ENCODE measurements at regions not wholly inside any gene's neighbourhood (a gene's known extent, or its start where the extent isn't known, plus 50 kb on each side); places are given as distances from the start of the nearest gene placed in this dataset.
"Not testable (repeated sequence)": the region's sequence is repeated elsewhere in the genome, so short reads cannot be mapped to it uniquely, and the experiment has no call there.

GRCh38 chr2:3114406-3115185 lies 263.0 kb downstream of the EIPR1 start:
- DNase-seq, result no peak

GRCh38 chr2:3113769-3114168 lies 263.8 kb downstream of the EIPR1 start:
- no peak for DNase-seq

DNA sequence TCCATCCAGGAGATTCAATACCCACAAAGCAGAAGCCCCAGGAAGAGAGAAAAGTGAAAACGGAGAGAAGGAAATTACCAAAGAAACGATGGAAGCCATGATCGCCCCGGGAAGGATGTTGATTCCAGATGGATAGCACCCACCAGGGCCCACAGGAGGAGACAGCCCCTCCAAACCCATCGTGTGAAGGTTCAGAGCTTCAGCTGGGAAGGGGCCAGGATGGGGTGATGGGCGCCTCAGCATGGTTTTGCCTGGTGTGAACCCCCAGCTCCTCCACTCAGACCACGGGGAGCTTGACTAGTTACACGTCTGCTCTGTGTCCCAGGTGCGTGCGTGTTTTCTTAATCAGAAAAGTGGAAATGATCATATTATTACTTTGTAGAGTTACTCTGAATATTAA lies 264.5 kb downstream of the EIPR1 start:
- no peak for DNase-seq

GRCh38 chr2:3112553-3112952 lies 265.1 kb downstream of the EIPR1 start:
- DNase-seq, result no peak

GRCh38 chr2:3112131-3112530 lies 265.5 kb downstream of the EIPR1 start:
- DNase-seq, result no peak

DNA sequence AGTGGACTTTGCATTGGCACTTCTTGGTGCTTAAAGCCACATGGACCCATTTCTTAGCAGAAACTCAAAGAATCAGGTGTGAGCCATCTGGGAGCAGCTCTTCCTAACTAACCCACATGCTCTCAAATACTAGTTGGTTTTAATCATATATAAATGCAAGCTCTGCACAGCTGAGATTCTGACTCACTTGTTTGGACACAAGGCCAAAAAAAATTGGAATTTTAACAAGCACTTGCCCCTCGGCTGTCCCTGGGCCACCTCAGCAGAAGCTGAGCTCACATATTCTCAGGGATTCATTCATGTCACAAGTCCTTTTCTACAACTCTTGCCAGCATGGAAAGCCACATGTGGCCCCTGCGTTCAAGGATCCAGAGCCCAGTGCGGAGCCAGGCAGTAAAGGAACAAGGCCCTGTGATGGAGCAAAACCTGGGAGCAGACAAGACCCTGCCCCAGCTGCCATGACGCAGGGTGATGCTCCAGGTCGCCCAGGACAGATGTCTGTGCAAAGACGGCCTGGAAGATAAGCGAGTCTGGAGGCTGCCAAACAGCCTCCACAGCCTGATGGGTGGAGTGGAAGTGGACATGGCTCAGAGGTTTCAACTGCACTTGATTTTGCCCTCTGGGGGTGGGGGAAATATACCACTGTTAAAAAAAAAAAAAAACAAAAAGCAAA lies 266.5 kb downstream of the EIPR1 start:
- no peak for DNase-seq

GRCh38 chr2:3110555-3110954 lies 267.1 kb downstream of the EIPR1 start:
- no peak for DNase-seq

- no peak for DNase-seq
Observed at GRCh38 chr2:3108710-3109702, 268.6 kb downstream of the EIPR1 start.

GRCh38 chr2:3108105-3108504 lies 269.5 kb downstream of the EIPR1 start:
- no peak for DNase-seq

- no peak for DNase-seq
Observed at GRCh38 chr2:3107567-3107966, 270.1 kb downstream of the EIPR1 start.

GRCh38 chr2:3105814-3106569 lies 271.6 kb downstream of the EIPR1 start:
- no peak for DNase-seq

GRCh38 chr2:3104958-3105813 lies 272.4 kb downstream of the EIPR1 start:
- DNase-seq, result not testable (repeated sequence)

DNA sequence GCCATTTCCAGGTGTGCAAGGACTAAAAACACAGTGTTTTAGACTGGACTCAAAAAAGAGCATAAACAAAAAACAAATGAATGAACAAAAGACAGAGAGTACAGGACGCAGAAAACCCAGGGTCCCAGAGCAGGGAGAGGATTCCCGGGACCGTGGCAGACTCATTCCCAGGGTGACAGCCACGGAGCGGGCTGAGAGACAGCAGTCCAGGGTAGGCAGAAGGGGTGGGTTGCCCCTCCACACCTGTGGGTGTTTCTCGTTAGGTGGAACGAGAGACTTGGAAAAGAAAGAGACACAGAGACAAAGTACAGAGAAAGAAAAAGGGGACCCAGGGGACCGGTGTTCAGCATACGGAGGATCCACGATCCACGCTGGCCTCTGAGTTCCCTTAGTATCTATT lies 273.4 kb downstream of the EIPR1 start:
- DNase-seq, result no peak

- DNase-seq, result no peak
Observed at GRCh38 chr2:3102922-3103569, 274.6 kb downstream of the EIPR1 start.

GRCh38 chr2:3102081-3102921 lies 275.3 kb downstream of the EIPR1 start:
- no peak for DNase-seq

- no peak for DNase-seq
Observed at GRCh38 chr2:3101016-3101942, 276.3 kb downstream of the EIPR1 start.

- no peak for DNase-seq
Observed at GRCh38 chr2:3100386-3100785, 277.2 kb downstream of the EIPR1 start.

DNA sequence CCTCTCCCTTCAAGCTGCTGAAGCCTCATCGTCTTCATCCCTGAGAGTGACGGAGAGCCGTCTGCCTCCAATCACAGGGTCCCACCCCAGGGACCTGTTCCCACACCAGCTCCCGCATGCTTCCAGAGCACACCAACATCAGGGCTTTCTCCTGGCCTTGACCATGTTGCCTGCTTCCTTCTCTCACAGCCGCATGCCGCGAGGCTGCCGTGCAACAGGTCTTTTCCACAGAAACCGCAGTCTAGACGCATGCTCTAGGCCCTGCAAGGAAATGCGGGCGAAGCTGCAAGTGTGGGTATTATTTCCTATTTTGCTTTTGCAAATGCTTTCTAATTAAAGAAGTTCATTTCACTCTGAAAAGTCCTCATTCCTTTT lies 277.8 kb downstream of the EIPR1 start:
- DNase-seq, result no peak

Measured in SHP77 treated with DMSO at 0.1 percent for 48 hours (cell line).